H1 (cell line): ENCODE measurements at regions not wholly inside any gene's neighbourhood (a gene's known extent, or its start where the extent isn't known, plus 50 kb on each side); places are given as distances from the start of the nearest gene placed in this dataset.

Experiments
- CHD1 ChIP-seq: IDR thresholded peaks from 2 replicates; pipeline ENCODE4 v1.6.1; 2012; ENCODE audit warnings: low read depth, low read length, improper control_type of control experiment
- CHD7 ChIP-seq: fragments of 300-600 bp; sonication (generic); IDR thresholded peaks from 2 replicates; pipeline ENCODE4 v1.7.1; 2012; ENCODE audit warnings: low read length, moderate library complexity, mild to moderate bottlenecking, inconsistent platforms; ENCODE audit not compliant: insufficient replicate concordance
- CTCF ChIP-seq, 3 experiments: IDR thresholded peaks; 1 replicate in 2 of 3; 2 replicates in 1 of 3; pipeline versions ENCODE4 v1.5.1 to v1.6.1; 2011; ENCODE audit warnings: low read length in 3 of 3, mild to moderate bottlenecking in 3 of 3, inconsistent platforms in 2 of 3, low read depth in 1 of 3, moderate library complexity in 1 of 3; ENCODE audit not compliant: insufficient read depth in 1 of 3; ENCODE audit errors: control extremely low read depth in 1 of 3
- HDAC2 ChIP-seq, 2 experiments: fragments of 300-600 bp in 1 of 2; sonication (generic) in 1 of 2; IDR thresholded peaks; 2 replicates each; pipeline ENCODE4 v1.6.1; 2011 to 2012; ENCODE audit warnings: low read depth in 2 of 2, low read length in 2 of 2, mild to moderate bottlenecking in 2 of 2, moderate library complexity in 2 of 2, borderline replicate concordance in 1 of 2, inconsistent platforms in 1 of 2
- MAFK ChIP-seq: IDR thresholded peaks from 2 replicates; pipeline ENCODE4 v1.6.1; 2012; ENCODE audit warnings: low read depth, mild to moderate bottlenecking, improper control_type of control experiment, low read length
- RFX5 ChIP-seq: IDR thresholded peaks from 2 replicates; pipeline ENCODE4 v1.6.1; 2011; ENCODE audit warnings: low read depth, low read length, improper control_type of control experiment, borderline replicate concordance
- RNF2 ChIP-seq: fragments of 200-900, 300-1000 bp; sonication (generic); IDR thresholded peaks from 2 replicates; pipeline ENCODE4 v1.7.1; 2016; ENCODE audit warnings: borderline replicate concordance, low read depth, mild to moderate bottlenecking, antibody characterized with exemption, low read length; ENCODE audit not compliant: poor library complexity, severe bottlenecking; ENCODE audit errors: missing control alignments
- SP2 ChIP-seq: IDR thresholded peaks from 2 replicates; pipeline ENCODE4 v1.6.1; 2012; ENCODE audit warnings: mild to moderate bottlenecking, low read length, inconsistent platforms
- SUZ12 ChIP-seq: fragments of 200-600 bp; sonication (generic); IDR thresholded peaks from 2 replicates; pipeline ENCODE4 v1.6.1; 2012; ENCODE audit warnings: mild to moderate bottlenecking, inconsistent platforms, low read length, moderate library complexity, mixed read lengths

- no peak for TF ChIP-seq CHD7
- TF ChIP-seq CTCF (IDR thresholded peaks at IDR 0.05; ENCODE audit: control extremely low read depth in 1 of 3, insufficient read depth in 1 of 3, low read depth in 1 of 3, low read length in 3 of 3), result no peak
- no peak for TF ChIP-seq RNF2
- TF ChIP-seq SUZ12, result no peak
- no peak for TF ChIP-seq HDAC2 (IDR thresholded peaks at IDR 0.05; ENCODE audit: borderline replicate concordance in 1 of 2, low read depth in 2 of 2, low read length in 2 of 2)
- no peak for TF ChIP-seq SP2
- TF ChIP-seq MAFK, result no peak
- no peak for TF ChIP-seq CHD1
- no peak for TF ChIP-seq RFX5
Observed at GRCh38 chr6:48272518-48272917, 161.5 kb upstream of the PTCHD4 start (continued).
